ENCODE measurements at regions not wholly inside any gene's neighbourhood (a gene's known extent, or its start where the extent isn't known, plus 50 kb on each side); places are given as distances from the start of the nearest gene placed in this dataset.

GRCh38 chr14:51516706-51517395, 134.9 kb upstream of the FRMD6 start:
- TF ChIP-seq, protein P1, sequence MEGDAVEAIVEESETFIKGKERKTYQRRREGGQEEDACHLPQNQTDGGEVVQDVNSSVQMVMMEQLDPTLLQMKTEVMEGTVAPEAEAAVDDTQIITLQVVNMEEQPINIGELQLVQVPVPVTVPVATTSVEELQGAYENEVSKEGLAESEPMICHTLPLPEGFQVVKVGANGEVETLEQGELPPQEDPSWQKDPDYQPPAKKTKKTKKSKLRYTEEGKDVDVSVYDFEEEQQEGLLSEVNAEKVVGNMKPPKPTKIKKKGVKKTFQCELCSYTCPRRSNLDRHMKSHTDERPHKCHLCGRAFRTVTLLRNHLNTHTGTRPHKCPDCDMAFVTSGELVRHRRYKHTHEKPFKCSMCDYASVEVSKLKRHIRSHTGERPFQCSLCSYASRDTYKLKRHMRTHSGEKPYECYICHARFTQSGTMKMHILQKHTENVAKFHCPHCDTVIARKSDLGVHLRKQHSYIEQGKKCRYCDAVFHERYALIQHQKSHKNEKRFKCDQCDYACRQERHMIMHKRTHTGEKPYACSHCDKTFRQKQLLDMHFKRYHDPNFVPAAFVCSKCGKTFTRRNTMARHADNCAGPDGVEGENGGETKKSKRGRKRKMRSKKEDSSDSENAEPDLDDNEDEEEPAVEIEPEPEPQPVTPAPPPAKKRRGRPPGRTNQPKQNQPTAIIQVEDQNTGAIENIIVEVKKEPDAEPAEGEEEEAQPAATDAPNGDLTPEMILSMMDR (IDR thresholded peaks at IDR 0.05): no peak
- TF ChIP-seq, protein P2, sequence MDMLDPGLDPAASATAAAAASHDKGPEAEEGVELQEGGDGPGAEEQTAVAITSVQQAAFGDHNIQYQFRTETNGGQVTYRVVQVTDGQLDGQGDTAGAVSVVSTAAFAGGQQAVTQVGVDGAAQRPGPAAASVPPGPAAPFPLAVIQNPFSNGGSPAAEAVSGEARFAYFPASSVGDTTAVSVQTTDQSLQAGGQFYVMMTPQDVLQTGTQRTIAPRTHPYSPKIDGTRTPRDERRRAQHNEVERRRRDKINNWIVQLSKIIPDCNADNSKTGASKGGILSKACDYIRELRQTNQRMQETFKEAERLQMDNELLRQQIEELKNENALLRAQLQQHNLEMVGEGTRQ (IDR thresholded peaks at IDR 0.05; ENCODE audit: borderline replicate concordance, low read depth, low read length): no peak
- TF ChIP-seq, protein P3, sequence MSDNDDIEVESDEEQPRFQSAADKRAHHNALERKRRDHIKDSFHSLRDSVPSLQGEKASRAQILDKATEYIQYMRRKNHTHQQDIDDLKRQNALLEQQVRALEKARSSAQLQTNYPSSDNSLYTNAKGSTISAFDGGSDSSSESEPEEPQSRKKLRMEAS (IDR thresholded peaks at IDR 0.05; ENCODE audit: low read depth): no peak
- no peak for TF ChIP-seq GABPA (IDR thresholded peaks at IDR 0.05; ENCODE audit: low read depth)
- no peak for TF ChIP-seq MXI1 (IDR thresholded peaks at IDR 0.05; ENCODE audit: low read depth, low read length)
- TF ChIP-seq RFX5 (IDR thresholded peaks at IDR 0.05; ENCODE audit: low read length): no peak
- no peak for TF ChIP-seq SIN3A (IDR thresholded peaks at IDR 0.05; ENCODE audit: borderline replicate concordance, low read depth, low read length)

Data from SK-N-SH (cell line).